GM21528 (cell line): ENCODE measurements at regions not wholly inside any gene's neighbourhood (a gene's known extent, or its start where the extent isn't known, plus 50 kb on each side); places are given as distances from the start of the nearest gene placed in this dataset.

Source experiments
- ATAC-seq: cut with Tn5 transposase; IDR thresholded peaks from one replicate; pipeline ENCODE4 v1.9.1; 2021; ENCODE audit warnings: mild to moderate bottlenecking, moderate library complexity; ENCODE audit not compliant: unreplicated experiment, low FRiP score

- no peak for ATAC-seq
Measured at GRCh38 chr3:152706991-152707713, 127.8 kb upstream of the P2RY1 start.

GRCh38 chr3:152709659-152710058, 125.3 kb upstream of the P2RY1 start:
- ATAC-seq = no peak

- ATAC-seq = no peak
Measured at GRCh38 chr3:152710549-152710948, 124.4 kb upstream of the P2RY1 start.

GRCh38 chr3:152713989-152714388, 120.9 kb upstream of the P2RY1 start:
- no peak for ATAC-seq

- ATAC-seq = no peak
Measured at GRCh38 chr3:152714507-152714906, 120.4 kb upstream of the P2RY1 start.

- no peak for ATAC-seq
Measured at GRCh38 chr3:152717252-152717651, 117.7 kb upstream of the P2RY1 start.

- ATAC-seq = no peak
Measured at GRCh38 chr3:152718810-152719209, 116.1 kb upstream of the P2RY1 start.

- ATAC-seq = no peak
Measured at GRCh38 chr3:152719264-152719663, 115.7 kb upstream of the P2RY1 start.

- ATAC-seq = no peak
Measured at GRCh38 chr3:152720951-152721718, 113.8 kb upstream of the P2RY1 start.

GRCh38 chr3:152724270-152724669, 110.7 kb upstream of the P2RY1 start:
- ATAC-seq = no peak

- ATAC-seq = no peak
Measured at GRCh38 chr3:152728231-152728980, 106.5 kb upstream of the P2RY1 start.

GRCh38 chr3:152729906-152730305, 105.0 kb upstream of the P2RY1 start:
- no peak for ATAC-seq

GRCh38 chr3:152731511-152731910, 103.4 kb upstream of the P2RY1 start:
- no peak for ATAC-seq

GRCh38 chr3:152733584-152734119, 101.3 kb upstream of the P2RY1 start:
- no peak for ATAC-seq

- peak; percentile 99 for ATAC-seq
Measured at GRCh38 chr3:152737021-152737908, 97.7 kb upstream of the P2RY1 start.

GRCh38 chr3:152738656-152739055, 96.3 kb upstream of the P2RY1 start:
- no peak for ATAC-seq

- peak; percentile 57 for ATAC-seq
Measured at GRCh38 chr3:152742368-152743347, 92.3 kb upstream of the P2RY1 start.

- ATAC-seq = no peak
Measured at GRCh38 chr3:152745646-152746045, 89.3 kb upstream of the P2RY1 start.

GRCh38 chr3:152754303-152754702, 80.6 kb upstream of the P2RY1 start:
- ATAC-seq = no peak
